Peyer's patch (tissue), 4 donors: ENCODE measurements at regions not wholly inside any gene's neighbourhood (a gene's known extent, or its start where the extent isn't known, plus 50 kb on each side); places are given as distances from the start of the nearest gene placed in this dataset.
"Not testable (repeated sequence)": the region's sequence is repeated elsewhere in the genome, so short reads cannot be mapped to it uniquely, and the experiment has no call there.

Source experiments
- DNase-seq, 3 donors: peaks; one replicate each; pipeline ENCODE4 v3.0.0-alpha.2; 2017 to 2019
- H3K27ac ChIP-seq, 4 donors: fragments of 200-600 bp; sonication (generic); one replicate each; pipeline ENCODE4 v1.5.1; 2016 to 2019
- H3K27me3 ChIP-seq, 2 donors: fragments of 200-600 bp; sonication (generic); one replicate each; pipeline ENCODE4 v1.5.1; 2019
- H3K36me3 ChIP-seq, 3 donors: fragments of 200-600 bp; sonication (generic); one replicate each; pipeline ENCODE4 v1.5.1; 2016 to 2019
- H3K4me1 ChIP-seq, 4 donors: fragments of 200-600 bp; sonication (generic); one replicate each; pipeline ENCODE4 v1.5.1; 2016 to 2019
- H3K4me3 ChIP-seq, 4 donors: fragments of 200-600 bp; sonication (generic); 1 replicate in 3 of 4; 2 replicates in 1 of 4; pipeline ENCODE4 v1.5.1; 2016 to 2019; ENCODE audit warnings: mild to moderate bottlenecking in 1 of 4
- H3K9me3 ChIP-seq, 4 donors: fragments of 200-600 bp; sonication (generic); one replicate each; pipeline ENCODE4 v1.5.1; 2016 to 2019; ENCODE audit warnings: mild to moderate bottlenecking in 1 of 4
- POLR2A ChIP-seq, 2 donors: fragments of 450-650 bp; IDR thresholded peaks; one replicate each; pipeline ENCODE4 v1.5.1; 2017; ENCODE audit warnings: antibody characterized with exemption in 2 of 2, mild to moderate bottlenecking in 2 of 2, moderate library complexity in 2 of 2
- TF ChIP-seq, protein P1 (sequence below), 6 experiments: fragments of 450-650 bp in 4 of 6; fragments of 200-600 bp in 2 of 6; sonication (generic) in 1 of 6; IDR thresholded peaks; one replicate each; pipeline ENCODE4 v1.5.1; 2017 to 2019; ENCODE audit warnings: antibody characterized with exemption in 6 of 6, mild to moderate bottlenecking in 3 of 6, moderate library complexity in 1 of 6

- Histone ChIP-seq H3K9me3 (no peaks in the 10 kb centered on the region), H3K27ac (no peak overlapping the region), H3K4me1 (peaks cover 0 to 3% (median 2%) of the 10 kb centered on the region in 4 donors), H3K36me3 (no peaks in the 10 kb centered on the region), H3K27me3 (peaks cover 0 to 5% of the 10 kb centered on the region in 2 donors), H3K4me3 (no peak overlapping the region)
- DNase-seq, result no peak
- TF ChIP-seq POLR2A (IDR thresholded peaks at IDR 0.05), result no peak
- TF ChIP-seq, protein P1, sequence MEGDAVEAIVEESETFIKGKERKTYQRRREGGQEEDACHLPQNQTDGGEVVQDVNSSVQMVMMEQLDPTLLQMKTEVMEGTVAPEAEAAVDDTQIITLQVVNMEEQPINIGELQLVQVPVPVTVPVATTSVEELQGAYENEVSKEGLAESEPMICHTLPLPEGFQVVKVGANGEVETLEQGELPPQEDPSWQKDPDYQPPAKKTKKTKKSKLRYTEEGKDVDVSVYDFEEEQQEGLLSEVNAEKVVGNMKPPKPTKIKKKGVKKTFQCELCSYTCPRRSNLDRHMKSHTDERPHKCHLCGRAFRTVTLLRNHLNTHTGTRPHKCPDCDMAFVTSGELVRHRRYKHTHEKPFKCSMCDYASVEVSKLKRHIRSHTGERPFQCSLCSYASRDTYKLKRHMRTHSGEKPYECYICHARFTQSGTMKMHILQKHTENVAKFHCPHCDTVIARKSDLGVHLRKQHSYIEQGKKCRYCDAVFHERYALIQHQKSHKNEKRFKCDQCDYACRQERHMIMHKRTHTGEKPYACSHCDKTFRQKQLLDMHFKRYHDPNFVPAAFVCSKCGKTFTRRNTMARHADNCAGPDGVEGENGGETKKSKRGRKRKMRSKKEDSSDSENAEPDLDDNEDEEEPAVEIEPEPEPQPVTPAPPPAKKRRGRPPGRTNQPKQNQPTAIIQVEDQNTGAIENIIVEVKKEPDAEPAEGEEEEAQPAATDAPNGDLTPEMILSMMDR (IDR thresholded peaks at IDR 0.05), result no peak
Measured at GRCh38 chr1:148328884-148329283, 154.2 kb downstream of the PPIAL4G start.

DNA sequence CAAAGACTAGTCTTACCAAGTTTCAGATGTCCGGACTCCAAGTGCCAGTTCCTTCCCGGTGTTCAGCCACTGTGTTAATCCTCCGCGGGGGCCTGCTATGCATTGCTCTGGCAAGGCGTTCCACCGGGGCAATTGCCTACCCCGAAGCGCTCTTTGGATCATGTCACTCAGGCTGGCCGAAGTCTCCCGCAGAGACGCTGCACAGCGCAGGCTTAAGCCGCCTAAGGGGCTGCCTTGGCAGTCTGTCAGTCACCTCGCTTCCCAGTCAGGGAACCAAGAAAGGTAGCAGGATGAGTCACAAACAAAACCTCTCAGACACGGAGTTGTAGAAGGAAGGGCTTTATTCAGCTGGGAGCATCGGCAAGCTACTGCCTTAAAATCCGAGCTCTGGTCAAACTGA lies 158.1 kb downstream of the PPIAL4G start:
- H3K27me3 ChIP-seq, H3K36me3 ChIP-seq: not testable (repeated sequence)

DNA sequence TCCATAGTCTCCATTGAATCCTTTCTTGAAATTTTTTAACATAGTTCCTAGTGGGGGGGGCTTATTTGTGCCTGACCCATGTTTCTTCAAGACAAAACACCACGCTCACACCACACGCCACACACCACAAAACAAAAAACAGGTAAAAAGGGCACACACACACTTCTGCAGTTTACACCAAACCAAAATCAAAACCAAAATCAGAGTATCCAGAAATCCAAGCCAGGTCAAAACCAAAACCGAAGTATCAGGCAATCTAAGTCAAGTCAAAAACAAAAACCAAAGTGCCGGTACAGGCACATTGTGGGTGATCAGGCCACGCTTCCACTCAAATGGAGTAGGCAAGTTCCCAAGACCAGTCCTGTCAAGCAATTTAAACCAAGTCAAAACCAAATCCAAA lies 158.6 kb downstream of the PPIAL4G start:
- H3K36me3 ChIP-seq, H3K4me1 ChIP-seq, DNase-seq, H3K4me3 ChIP-seq, H3K9me3 ChIP-seq, H3K27ac ChIP-seq, H3K27me3 ChIP-seq: not testable (repeated sequence)

More for the DNA sequence above, 158.1 kb downstream of the PPIAL4G start:
- H3K4me3 ChIP-seq, H3K4me1 ChIP-seq, DNase-seq, H3K9me3 ChIP-seq, H3K27ac ChIP-seq: not testable (repeated sequence)

GRCh38 chr1:148320079-148320478 lies 163.0 kb downstream of the PPIAL4G start:
- H3K4me1 ChIP-seq, H3K27me3 ChIP-seq, DNase-seq: not testable (repeated sequence)

GRCh38 chr1:148318904-148319242 lies 164.2 kb downstream of the PPIAL4G start:
- Histone ChIP-seq H3K9me3 (no peaks in the 10 kb centered on the region), H3K36me3 (no peaks in the 10 kb centered on the region), H3K27ac (peak overlapping the region in 1 of 4 donors; percentile 46), H3K27me3 (peaks cover 0 to 8% of the 10 kb centered on the region in 2 donors), H3K4me1 (no peaks in the 10 kb centered on the region), H3K4me3 (peak overlapping the region; percentile 8 to 43 (median 29))
- no peak for TF ChIP-seq POLR2A (IDR thresholded peaks at IDR 0.05)
- TF ChIP-seq, protein P1 (IDR thresholded peaks at IDR 0.05), result no peak
- DNase-seq, result no peak

More at GRCh38 chr1:148320079-148320478, 163.0 kb downstream of the PPIAL4G start:
- H3K9me3 ChIP-seq, H3K36me3 ChIP-seq, H3K4me3 ChIP-seq, H3K27ac ChIP-seq: not testable (repeated sequence)

DNA sequence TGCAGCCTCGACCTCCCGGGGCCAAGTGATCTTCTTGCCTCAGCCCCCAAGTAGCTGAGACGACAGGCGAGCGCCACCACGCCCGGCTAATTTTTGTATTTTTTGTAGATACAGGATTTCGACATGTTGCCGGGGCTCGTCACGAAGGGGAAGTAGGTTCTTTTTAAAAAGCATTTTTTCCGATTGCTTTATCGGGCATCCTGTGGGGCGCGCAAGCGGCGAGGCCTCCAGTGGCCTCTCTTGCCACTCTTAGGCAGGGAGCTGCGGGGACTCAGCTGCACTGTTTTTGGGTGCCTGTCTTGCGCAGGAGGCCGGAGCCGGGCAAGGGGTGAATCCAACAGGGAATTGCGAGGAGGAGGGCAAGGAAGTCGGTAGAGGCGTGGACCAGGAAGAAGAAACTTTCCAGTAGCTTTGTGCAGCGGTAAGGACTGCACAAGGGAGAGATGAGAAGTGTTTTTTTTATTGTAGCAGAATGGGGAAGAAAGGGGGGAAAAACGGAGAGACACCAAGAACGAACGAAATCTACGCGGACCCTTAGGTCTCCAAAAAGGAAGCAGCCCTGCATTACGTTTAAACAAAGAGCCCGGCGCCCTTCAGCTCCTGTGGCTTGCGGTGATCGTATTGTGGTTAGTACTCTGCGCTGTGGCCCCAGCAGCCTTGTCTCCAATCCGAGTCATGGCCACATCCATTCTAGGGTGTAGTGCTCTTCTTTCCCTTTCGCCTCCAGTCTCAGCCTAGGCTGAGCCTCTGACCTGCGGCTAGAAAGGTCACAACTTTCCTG lies 164.8 kb downstream of the PPIAL4G start:
- Histone ChIP-seq H3K36me3 (no peaks in the 10 kb centered on the region), H3K4me1 (no peaks in the 10 kb centered on the region), H3K27ac (peak overlapping the region in 1 of 4 donors; percentile 46), H3K4me3 (peak overlapping the region; percentile 8 to 43 (median 29)), H3K9me3 (no peaks in the 10 kb centered on the region), H3K27me3 (peaks cover 0 to 8% of the 10 kb centered on the region in 2 donors)
- TF ChIP-seq, protein P1 (IDR thresholded peaks at IDR 0.05), result no peak
- TF ChIP-seq POLR2A (IDR thresholded peaks at IDR 0.05), result no peak
- peak in 2 of 3 donors; percentile 71 to 83 for DNase-seq

GRCh38 chr1:148317288-148317985 lies 165.4 kb upstream of the NBPF11 start:
- no peak for DNase-seq
- no peak for TF ChIP-seq POLR2A (IDR thresholded peaks at IDR 0.05)
- TF ChIP-seq, protein P1 (IDR thresholded peaks at IDR 0.05), result no peak
- Histone ChIP-seq H3K4me1 (no peaks in the 10 kb centered on the region), H3K27ac (no peak overlapping the region), H3K36me3 (no peaks in the 10 kb centered on the region), H3K27me3 (peaks cover 0 to 8% of the 10 kb centered on the region in 2 donors), H3K4me3 (peak overlapping the region in 1 of 4 donors; percentile 43), H3K9me3 (no peaks in the 10 kb centered on the region)
